ENCODE measurements at regions not wholly inside any gene's neighbourhood (a gene's known extent, or its start where the extent isn't known, plus 50 kb on each side); places are given as distances from the start of the nearest gene placed in this dataset.

GRCh38 chrX:85569686-85570085 lies 190.2 kb upstream of the POF1B start:
- Mint-ChIP-seq H3K4me3 (no peak overlapping the region), H3K27ac (no peak overlapping the region), H3K9me3 (peaks cover 77 to 78% of the 10 kb centered on the region in 2 experiments), H3K36me3 (ENCODE audit: insufficient read depth in 1 of 3, low read depth in 3 of 3) (peaks cover 0 to 6% (median 2%) of the 10 kb centered on the region in 3 experiments; a peak in 3 of 7 replicates), H3K4me1 (peaks cover 12 to 24% of the 10 kb centered on the region in 2 experiments), H3K27me3 (ENCODE audit: low read depth) (no peaks in the 10 kb centered on the region; the same call in 1 of the 2 replicates)
- no peak overlapping the region for H2BK20ac ChIP-seq (ENCODE audit: low read depth, low read length, poor library complexity, severe bottlenecking)
- no peak overlapping the region for H3K27ac ChIP-seq (ENCODE audit: insufficient read length, low read depth, low read length)
- H2AK5ac ChIP-seq (ENCODE audit: insufficient read length, low read length) = no peak overlapping the region
- no peak overlapping the region for H3T11ph ChIP-seq (ENCODE audit: low read length)
- DNase-seq = no peak
- TF ChIP-seq CTCF (conservative IDR thresholded peaks at IDR 0.05) = no peak
- no peak overlapping the region for H2BK12ac ChIP-seq (ENCODE audit: insufficient read length, low read depth, low read length)
- H3K27me3 ChIP-seq (ENCODE audit: insufficient read depth, low read length) = no peaks in the 10 kb centered on the region
- H3K4me1 ChIP-seq (ENCODE audit: insufficient read depth, low read length) = peaks cover 2% of the 10 kb centered on the region; the same call in 1 of the 2 replicates
- no peaks in the 10 kb centered on the region for H3K79me1 ChIP-seq (ENCODE audit: insufficient read depth, low read depth, low read length, poor library complexity, severe bottlenecking)
- no peak overlapping the region for H3K23ac ChIP-seq (ENCODE audit: insufficient read length, low read depth, low read length)
- H4K91ac ChIP-seq (ENCODE audit: insufficient read length, low read depth, low read length) = no peak overlapping the region
- WGBS (ENCODE audit: extremely low coverage, insufficient read length, low lambda C conversion rate) = no CpG with 5 or more reads among the region's 4 CpGs
- H3K9ac ChIP-seq (ENCODE audit: extremely low read depth, insufficient read length, low read length) = no peak overlapping the region
- no peak overlapping the region for H3K18ac ChIP-seq (ENCODE audit: insufficient read length, low read depth, low read length)
- H2BK120ac ChIP-seq (ENCODE audit: low read depth, low read length, poor library complexity, severe bottlenecking) = no peak overlapping the region
- no peak overlapping the region for H2BK15ac ChIP-seq (ENCODE audit: low read depth, low read length)
- no peaks in the 10 kb centered on the region for H3K79me2 ChIP-seq (ENCODE audit: insufficient read depth, low read length)
- H4K8ac ChIP-seq (replicated peaks; ENCODE audit: insufficient read length, low read depth, low read length) = no peak overlapping the region
- H4K5ac ChIP-seq (ENCODE audit: insufficient read length, low read depth, low read length) = no peak overlapping the region
- H3K4ac ChIP-seq (ENCODE audit: low read depth, low read length) = no peak overlapping the region
- no peak overlapping the region for H2AFZ ChIP-seq (ENCODE audit: low read length)
- H3K4me2 ChIP-seq (ENCODE audit: insufficient read depth, insufficient read length, low read length) = no peak overlapping the region
- no peak overlapping the region for H3K14ac ChIP-seq (ENCODE audit: insufficient read depth, low read length)
- H3K23me2 ChIP-seq (ENCODE audit: insufficient read length, low read depth, low read length, poor library complexity, severe bottlenecking) = no peaks in the 10 kb centered on the region
- H2BK5ac ChIP-seq (ENCODE audit: insufficient read length, low read length) = no peak overlapping the region
- no peaks in the 10 kb centered on the region for H4K20me1 ChIP-seq (ENCODE audit: control insufficient read depth, insufficient read depth, insufficient read length)
- H3K9me3 ChIP-seq (ENCODE audit: control insufficient read depth, low read depth, low read length) = no peaks in the 10 kb centered on the region
- no peak overlapping the region for H3K56ac ChIP-seq (ENCODE audit: insufficient read length, low read depth, low read length)
